NOMO-1 (cell line): ENCODE measurements at regions not wholly inside any gene's neighbourhood (a gene's known extent, or its start where the extent isn't known, plus 50 kb on each side); places are given as distances from the start of the nearest gene placed in this dataset.

Experiments used
- DNase-seq, 2 experiments: peaks; one replicate each; lab custom pipeline; 2025; ENCODE audit not compliant: unreplicated experiment in 2 of 2; lab: John Stamatoyannopoulos, UW

- no peak for DNase-seq
Measured at GRCh38 chr2:223368481-223368880, 233.7 kb downstream of the SCG2 start.

- DNase-seq = no peak
Measured at GRCh38 chr2:223369889-223370288, 232.3 kb downstream of the SCG2 start.

- DNase-seq = no peak
Measured at GRCh38 chr2:223383315-223383714, 218.8 kb downstream of the SCG2 start.

GRCh38 chr2:223386189-223386588, 216.0 kb downstream of the SCG2 start:
- no peak for DNase-seq

- DNase-seq = no peak
Measured at GRCh38 chr2:223386984-223387383, 215.2 kb downstream of the SCG2 start.

- DNase-seq = no peak
Measured at GRCh38 chr2:223389624-223390023, 212.5 kb downstream of the SCG2 start.

- DNase-seq = no peak
Measured at GRCh38 chr2:223396993-223397392, 205.2 kb downstream of the SCG2 start.

- no peak for DNase-seq
Measured at GRCh38 chr2:223399357-223399957, 202.7 kb downstream of the SCG2 start.

- DNase-seq = no peak
Measured at GRCh38 chr2:223404616-223405015, 197.5 kb downstream of the SCG2 start.

GRCh38 chr2:223414646-223415045, 187.5 kb downstream of the SCG2 start:
- no peak for DNase-seq

GRCh38 chr2:223415071-223415470, 187.1 kb downstream of the SCG2 start:
- no peak for DNase-seq

GRCh38 chr2:223416815-223417610, 185.1 kb downstream of the SCG2 start:
- DNase-seq = no peak

- DNase-seq = no peak
Measured at GRCh38 chr2:223418131-223418530, 184.0 kb downstream of the SCG2 start.

- DNase-seq = no peak
Measured at GRCh38 chr2:223418604-223419199, 183.5 kb downstream of the SCG2 start.

GRCh38 chr2:223420048-223420447, 182.1 kb downstream of the SCG2 start:
- no peak for DNase-seq

- DNase-seq = no peak
Measured at GRCh38 chr2:223431479-223431878, 170.7 kb downstream of the SCG2 start.

- no peak for DNase-seq
Measured at GRCh38 chr2:223433461-223433860, 168.7 kb downstream of the SCG2 start.

GRCh38 chr2:223437788-223438187, 164.4 kb downstream of the SCG2 start:
- DNase-seq = no peak

- DNase-seq = no peak
Measured at GRCh38 chr2:223439184-223439583, 163.0 kb downstream of the SCG2 start.

- no peak for DNase-seq
Measured at GRCh38 chr2:223439786-223440185, 162.4 kb downstream of the SCG2 start.

GRCh38 chr2:223442847-223443246, 159.3 kb downstream of the SCG2 start:
- no peak for DNase-seq

GRCh38 chr2:223450246-223450645, 151.9 kb downstream of the SCG2 start:
- no peak for DNase-seq
